HepG2 (cell line): ENCODE measurements at regions not wholly inside any gene's neighbourhood (a gene's known extent, or its start where the extent isn't known, plus 50 kb on each side); places are given as distances from the start of the nearest gene placed in this dataset.

Experiments used
- ATAC-seq: fragments of 200-7000 bp; cut with Tn5 transposase; 3 replicates; pipeline ENCODE4 v1.9.1; 2020; ENCODE audit warnings: mild to moderate bottlenecking, moderate library complexity
- BruUV-seq: library from RNA; stranded (reverse); fragments of 400-500 nt; replicated peaks from 2 replicates; lab custom pipeline; 2021; lab: Mats Ljungman, UMichigan
- CTCF ChIA-PET: fragments of 300-600 bp; formaldehyde crosslinking; extraction: SDS; loops from one replicate; lab custom pipeline; 2021; ENCODE audit warnings: low total read pairs, inconsistent platforms, low intra/inter-chr PET ratio; lab: Yijun Ruan, JAX
- POLR2A ChIA-PET: fragments of 350-600 bp; sonication (Branson Sonifier 250); formaldehyde crosslinking; loops from one replicate; lab custom pipeline; 2020; ENCODE audit warnings: antibody characterized with exemption, inconsistent platforms; lab: Yijun Ruan, JAX
- DNase-seq: peaks from one replicate; pipeline ENCODE4 v3.0.0-alpha.2; 2015; ENCODE audit warnings: low spot score
- FAIRE-seq: peaks from 3 replicates; lab custom pipeline; 2011; peaks lifted over from hg19 to GRCh38; lab: Jason Lieb, UNC
- H2AFZ ChIP-seq: one replicate; pipeline ENCODE4 v1.6.1; 2011; ENCODE audit warnings: low read length, inconsistent platforms
- H3K27ac ChIP-seq: fragments of 300-600 bp; 3 replicates; pipeline ENCODE4 v1.8.0; 2011; ENCODE audit warnings: mixed run types, mild to moderate bottlenecking, mixed read lengths, low read length, inconsistent platforms; ENCODE audit not compliant: insufficient read depth; ENCODE audit errors: extremely low read length
- H3K27me3 ChIP-seq, 2 experiments: fragments of 200-600 bp in 1 of 2; 2 replicates in 1 of 2; 3 replicates in 1 of 2; pipeline versions ENCODE4 v1.6.0 to v1.8.0; 2011; ENCODE audit warnings: low read length in 2 of 2, mild to moderate bottlenecking in 2 of 2, moderate library complexity in 2 of 2, inconsistent platforms in 1 of 2; ENCODE audit not compliant: insufficient read depth in 2 of 2, control insufficient read depth in 1 of 2
- H3K36me3 ChIP-seq, 2 experiments: fragments of 200-600 bp in 1 of 2; replicated peaks in 1 of 2; 2 replicates in 1 of 2; 3 replicates in 1 of 2; pipeline versions ENCODE4 v1.5.1 to v1.8.0; 2011; ENCODE audit warnings: low read length in 2 of 2, inconsistent platforms in 1 of 2; ENCODE audit not compliant: insufficient read depth in 2 of 2, control insufficient read depth in 1 of 2
- H3K4me1 ChIP-seq: 2 replicates; pipeline ENCODE4 v1.5.1; 2012; ENCODE audit warnings: low read length, inconsistent platforms; ENCODE audit not compliant: insufficient read depth
- H3K4me2 ChIP-seq: 2 replicates; pipeline ENCODE4 v1.6.0; 2011; ENCODE audit warnings: low read depth, low read length, inconsistent platforms
- H3K4me3 ChIP-seq, 3 experiments: fragments of 200-600 bp in 1 of 3; sonication (generic), shearing (Covaris generic) in 1 of 3; replicated peaks in 1 of 3; 2 replicates each; pipeline ENCODE4 v1.5.1; 2011 to 2016; ENCODE audit warnings: low read length in 3 of 3, inconsistent platforms in 2 of 3, low read depth in 2 of 3, mild to moderate bottlenecking in 2 of 3, control low read depth in 1 of 3, mixed read lengths in 1 of 3; ENCODE audit not compliant: insufficient read depth in 1 of 3
- H3K79me2 ChIP-seq: one replicate; pipeline ENCODE4 v1.6.1; 2011; ENCODE audit warnings: low read length, inconsistent platforms; ENCODE audit not compliant: insufficient read depth
- H3K9ac ChIP-seq: 2 replicates; pipeline ENCODE4 v1.6.0; 2011; ENCODE audit warnings: mild to moderate bottlenecking, low read depth, low read length, inconsistent platforms; ENCODE audit not compliant: insufficient read depth
- H3K9me3 ChIP-seq: 2 replicates; pipeline ENCODE4 v1.5.1; 2012; ENCODE audit warnings: mild to moderate bottlenecking, low read length
- H4K20me1 ChIP-seq: 2 replicates; pipeline ENCODE4 v1.6.0; 2011; ENCODE audit warnings: inconsistent platforms, mild to moderate bottlenecking, low read length, moderate library complexity; ENCODE audit not compliant: insufficient read depth
- AGO2 ChIP-seq: fragments of 200-400 bp; formaldehyde crosslinking; optimal IDR thresholded peaks from 2 replicates; pipeline ENCODE3; 2017; ENCODE audit warnings: mild to moderate bottlenecking, low read depth, low read length, moderate library complexity
- CBX1 ChIP-seq: IDR thresholded peaks from one replicate; pipeline ENCODE4 v1.6.1; 2016; ENCODE audit warnings: antibody characterized with exemption, low read depth
- CCAR2 ChIP-seq: fragments of 200-400 bp; formaldehyde crosslinking; optimal IDR thresholded peaks from 2 replicates; pipeline ENCODE3; 2018; ENCODE audit warnings: low read depth, mild to moderate bottlenecking, low read length, moderate library complexity
- CHD4 ChIP-seq: fragments of 200-600 bp; sonication (generic); IDR thresholded peaks from 2 replicates; pipeline ENCODE4 v1.7.0; 2017; ENCODE audit warnings: mild to moderate bottlenecking, low read length, borderline replicate concordance
- FOSL2 ChIP-seq: sonication (generic); formaldehyde crosslinking; IDR thresholded peaks from 2 replicates; pipeline ENCODE4 v1.4.0; 2020; ENCODE audit warnings: missing genetic modification reagents
- MAFF ChIP-seq: IDR thresholded peaks from 2 replicates; pipeline ENCODE4 v1.6.1; 2011; ENCODE audit warnings: low read depth, low read length, improper control_type of control experiment
- POLR2AphosphoS5 ChIP-seq: IDR thresholded peaks from 2 replicates; pipeline ENCODE4 v1.6.1; 2012; ENCODE audit warnings: low read depth, low read length
- SNAPC5 ChIP-seq: sonication (generic); formaldehyde crosslinking; IDR thresholded peaks from 2 replicates; pipeline ENCODE4 v1.8.1; 2023; ENCODE audit warnings: mild to moderate bottlenecking, missing genetic modification reagents, borderline replicate concordance
- SP2 ChIP-seq: sonication (generic); formaldehyde crosslinking; IDR thresholded peaks from 2 replicates; pipeline ENCODE4 v1.5.1; 2020; ENCODE audit warnings: mild to moderate bottlenecking, missing genetic modification reagents
- ZFX ChIP-seq: sonication (generic); formaldehyde crosslinking; IDR thresholded peaks from 2 replicates; pipeline ENCODE4 v1.4.0; 2020; ENCODE audit warnings: mild to moderate bottlenecking, low read depth, missing genetic modification reagents, moderate library complexity
- ZKSCAN8 ChIP-seq: IDR thresholded peaks from 2 replicates; pipeline ENCODE4 v1.6.1; 2016; ENCODE audit warnings: borderline replicate concordance, missing genetic modification reagents, missing compliant biosample characterization
- ZNF136 ChIP-seq: sonication (generic); formaldehyde crosslinking; IDR thresholded peaks from 2 replicates; pipeline ENCODE4 v1.8.1; 2022; ENCODE audit warnings: low read depth, mild to moderate bottlenecking, moderate library complexity, missing genetic modification reagents
- ZNF331 ChIP-seq: sonication (generic); formaldehyde crosslinking; IDR thresholded peaks from 2 replicates; pipeline ENCODE4 v1.4.0; 2020; ENCODE audit warnings: missing genetic modification reagents
- ZNF556 ChIP-seq: sonication (generic); formaldehyde crosslinking; IDR thresholded peaks from 2 replicates; pipeline ENCODE4 v1.4.0; 2020; ENCODE audit warnings: mild to moderate bottlenecking, missing genetic modification reagents, borderline replicate concordance
- WGBS: methylation state at CpG from one replicate; pipeline ENCODE4 v1.1.6; 2017; ENCODE audit warnings: low lambda C conversion rate; 5-methylcytosine and 5-hydroxymethylcytosine counted together
- in situ Hi-C: cut with HindIII; loops from 2 replicates; pipeline ENCODE4 v1.10.0; 2017; ENCODE audit warnings: low pct_unique_long_range_greater_than_20kb; ENCODE audit not compliant: extremely low pct_ligation_motif_present
- intact Hi-C: fragments of 100-400 bp; cut with micrococcal nuclease; formaldehyde crosslinking; loops from one replicate; pipeline ENCODE4 v1.10.0; 2022; ENCODE audit not compliant: unreplicated experiment
- TF ChIP-seq, protein P1 (sequence below): sonication (generic); formaldehyde crosslinking; IDR thresholded peaks from 2 replicates; pipeline ENCODE4 v1.5.1; 2020; ENCODE audit warnings: missing genetic modification reagents, mild to moderate bottlenecking, borderline replicate concordance
- TF ChIP-seq, protein P2 (sequence below): sonication (generic); formaldehyde crosslinking; IDR thresholded peaks from 2 replicates; pipeline ENCODE4 v1.8.0; 2022; ENCODE audit warnings: missing genetic modification reagents, mild to moderate bottlenecking, moderate library complexity, borderline replicate concordance

DNA sequence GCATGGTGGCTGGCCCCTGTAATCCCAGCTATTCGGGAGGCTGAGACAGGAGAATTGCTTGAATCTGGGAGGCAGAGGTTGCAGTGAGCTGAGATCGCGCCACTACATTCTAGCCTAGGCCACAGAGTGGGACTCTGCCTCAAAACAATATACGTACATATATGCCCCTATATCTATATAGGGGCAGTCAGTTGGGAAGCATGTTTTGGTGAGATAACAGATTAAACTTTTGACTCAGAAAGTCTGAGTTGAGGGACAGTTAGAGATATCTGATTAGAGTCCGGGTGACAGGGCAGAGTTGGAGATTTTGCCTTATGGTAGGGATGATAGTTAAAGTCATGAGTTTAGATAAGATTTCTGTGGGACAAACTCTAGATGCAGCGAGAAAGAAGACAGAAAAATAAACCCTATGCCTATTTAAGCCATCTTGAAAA lies 71.8 kb upstream of the ALDH1A1 start (continued):
- TF ChIP-seq ZNF136 (CRISPR knock-in tag) = no peak
- TF ChIP-seq, all 625 proteins: peak for 0

DNA sequence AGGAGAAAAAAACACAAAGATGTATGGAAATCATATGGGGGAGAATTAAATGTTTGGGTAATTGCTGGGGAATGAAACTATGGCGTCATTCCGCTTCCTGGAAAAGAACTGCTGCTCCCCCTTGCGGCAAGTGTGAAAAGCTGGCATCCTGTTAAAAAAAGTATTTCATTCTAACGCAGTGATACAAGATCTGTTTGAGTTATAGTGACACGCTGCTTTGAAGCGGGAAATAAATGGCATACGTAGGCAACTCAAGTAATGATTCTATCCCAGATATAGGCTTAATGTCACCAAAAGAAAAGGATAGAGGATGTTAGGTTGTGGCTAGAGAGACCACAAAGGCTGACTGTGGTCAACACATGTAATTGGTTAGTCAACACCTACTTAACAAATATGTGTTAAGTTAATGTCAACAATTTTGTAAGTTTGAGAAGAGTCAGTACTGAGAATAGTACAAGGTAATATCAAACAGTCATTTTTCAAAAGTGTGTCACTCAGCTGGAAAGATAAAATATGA lies 70.2 kb upstream of the ALDH1A1 start:
- no peaks in the 10 kb centered on the region for H3K79me2 ChIP-seq
- peaks cover 8% of the 10 kb centered on the region for H3K9me3 ChIP-seq
- H3K36me3 ChIP-seq = no peaks in the 10 kb centered on the region
- BruUV-seq = no TSS peak
- peak; percentile 75 for DNase-seq
- ATAC-seq = peak; percentile 69
- peak; percentile 68 for FAIRE-seq
- H3K4me1 ChIP-seq = peaks cover 16% of the 10 kb centered on the region
- no peak overlapping the region for H3K9ac ChIP-seq
- ChIA-PET CTCF (interaction anchor here (1.5 to 2.6 kb wide), 4 partner anchors 59 to 166 kb away, joined by 3 to 18 read pairs (median 8); no protein-coding TSS in a partner anchor), POLR2A (interaction anchor here (1.4 to 2.3 kb wide), 3 partner anchors 26 to 165 kb away, joined by 3 to 12 read pairs (median 7); no protein-coding TSS in a partner anchor)
- in situ Hi-C loops = loop anchor here (10.0 kb wide), 1 partner anchor 168 kb away; no protein-coding TSS in a partner anchor
- 3% methylated on average over 7 of the region's 7 CpGs for WGBS
- peak overlapping the region; percentile 45; the same call in 1 of the 2 replicates for H3K4me2 ChIP-seq
- no peak overlapping the region for H3K27ac ChIP-seq
- no peaks in the 10 kb centered on the region for H4K20me1 ChIP-seq
- no peaks in the 10 kb centered on the region for H3K27me3 ChIP-seq
- peak overlapping the region; percentile 75 for H2AFZ ChIP-seq
- intact Hi-C loops = loop anchor here (1.0 to 5.0 kb wide), 6 partner anchors 40 to 166 kb away; no protein-coding TSS in a partner anchor
- no peak overlapping the region for H3K4me3 ChIP-seq
- TF ChIP-seq MAFF (no peak), CHD4 (no peak), CCAR2 (no peak), POLR2AphosphoS5 (no peak), SNAPC5 (no peak), ZKSCAN8 (CRISPR knock-in tag) (no peak), ZFX (CRISPR knock-in tag) (no peak), CBX1 (no peak), ZNF556 (no peak), AGO2 (no peak), ZNF331 (0 out of 2 replicates have a peak, but pooled peaks have one; percentile 43), FOSL2 (CRISPR knock-in tag) (peak; percentile 48), SP2 (CRISPR knock-in tag) (no peak)
- TF ChIP-seq, protein P1, sequence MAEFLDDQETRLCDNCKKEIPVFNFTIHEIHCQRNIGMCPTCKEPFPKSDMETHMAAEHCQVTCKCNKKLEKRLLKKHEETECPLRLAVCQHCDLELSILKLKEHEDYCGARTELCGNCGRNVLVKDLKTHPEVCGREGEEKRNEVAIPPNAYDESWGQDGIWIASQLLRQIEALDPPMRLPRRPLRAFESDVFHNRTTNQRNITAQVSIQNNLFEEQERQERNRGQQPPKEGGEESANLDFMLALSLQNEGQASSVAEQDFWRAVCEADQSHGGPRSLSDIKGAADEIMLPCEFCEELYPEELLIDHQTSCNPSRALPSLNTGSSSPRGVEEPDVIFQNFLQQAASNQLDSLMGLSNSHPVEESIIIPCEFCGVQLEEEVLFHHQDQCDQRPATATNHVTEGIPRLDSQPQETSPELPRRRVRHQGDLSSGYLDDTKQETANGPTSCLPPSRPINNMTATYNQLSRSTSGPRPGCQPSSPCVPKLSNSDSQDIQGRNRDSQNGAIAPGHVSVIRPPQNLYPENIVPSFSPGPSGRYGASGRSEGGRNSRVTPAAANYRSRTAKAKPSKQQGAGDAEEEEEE (CRISPR knock-in tag) = no peak
- TF ChIP-seq, protein P2, sequence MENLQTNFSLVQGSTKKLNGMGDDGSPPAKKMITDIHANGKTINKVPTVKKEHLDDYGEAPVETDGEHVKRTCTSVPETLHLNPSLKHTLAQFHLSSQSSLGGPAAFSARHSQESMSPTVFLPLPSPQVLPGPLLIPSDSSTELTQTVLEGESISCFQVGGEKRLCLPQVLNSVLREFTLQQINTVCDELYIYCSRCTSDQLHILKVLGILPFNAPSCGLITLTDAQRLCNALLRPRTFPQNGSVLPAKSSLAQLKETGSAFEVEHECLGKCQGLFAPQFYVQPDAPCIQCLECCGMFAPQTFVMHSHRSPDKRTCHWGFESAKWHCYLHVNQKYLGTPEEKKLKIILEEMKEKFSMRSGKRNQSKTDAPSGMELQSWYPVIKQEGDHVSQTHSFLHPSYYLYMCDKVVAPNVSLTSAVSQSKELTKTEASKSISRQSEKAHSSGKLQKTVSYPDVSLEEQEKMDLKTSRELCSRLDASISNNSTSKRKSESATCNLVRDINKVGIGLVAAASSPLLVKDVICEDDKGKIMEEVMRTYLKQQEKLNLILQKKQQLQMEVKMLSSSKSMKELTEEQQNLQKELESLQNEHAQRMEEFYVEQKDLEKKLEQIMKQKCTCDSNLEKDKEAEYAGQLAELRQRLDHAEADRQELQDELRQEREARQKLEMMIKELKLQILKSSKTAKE (CRISPR knock-in tag) = no peak
